Neutrophil (primary cell): ENCODE measurements at regions not wholly inside any gene's neighbourhood (a gene's known extent, or its start where the extent isn't known, plus 50 kb on each side); places are given as distances from the start of the nearest gene placed in this dataset.

Experiments
- H3K27ac ChIP-seq: fragments of 200-600 bp; sonication (generic); 2 replicates; pipeline ENCODE4 v1.5.1; 2016; ENCODE audit warnings: mild to moderate bottlenecking, moderate library complexity
- H3K27me3 ChIP-seq: fragments of 200-600 bp; sonication (generic); 2 replicates; pipeline ENCODE4 v1.6.0; 2016; ENCODE audit warnings: mild to moderate bottlenecking
- H3K36me3 ChIP-seq: fragments of 200-600 bp; sonication (generic); 2 replicates; pipeline ENCODE4 v1.5.1; 2017
- H3K4me1 ChIP-seq, 2 experiments: fragments of 200-600 bp in 1 of 2; sonication (generic) in 1 of 2; 1 replicate in 1 of 2; 2 replicates in 1 of 2; pipeline versions ENCODE4 v1.5.1 to v1.6.1; 2013 to 2016; ENCODE audit warnings: low read depth in 1 of 2, low read length in 1 of 2, mild to moderate bottlenecking in 1 of 2, moderate library complexity in 1 of 2; ENCODE audit not compliant: control insufficient read depth in 1 of 2, insufficient read depth in 1 of 2
- H3K4me3 ChIP-seq, 2 experiments: fragments of 200-600 bp in 1 of 2; sonication (generic) in 1 of 2; 1 replicate in 1 of 2; 2 replicates in 1 of 2; pipeline ENCODE4 v1.5.1; 2013 to 2016; ENCODE audit warnings: low read depth in 1 of 2, low read length in 1 of 2, mild to moderate bottlenecking in 1 of 2, moderate library complexity in 1 of 2
- H3K9me3 ChIP-seq: fragments of 200-600 bp; sonication (generic); 2 replicates; pipeline ENCODE4 v1.5.1; 2016
- TF ChIP-seq, protein P1 (sequence below): fragments of 200-600 bp; sonication (generic); IDR thresholded peaks from 2 replicates; pipeline ENCODE4 v1.5.1; 2016; ENCODE audit warnings: antibody characterized with exemption

- no peaks in the 10 kb centered on the region for H3K4me1 ChIP-seq
- H3K27me3 ChIP-seq: peaks cover 39% of the 10 kb centered on the region
- H3K4me3 ChIP-seq: no peak overlapping the region
- no peaks in the 10 kb centered on the region for H3K36me3 ChIP-seq
- TF ChIP-seq, protein P1, sequence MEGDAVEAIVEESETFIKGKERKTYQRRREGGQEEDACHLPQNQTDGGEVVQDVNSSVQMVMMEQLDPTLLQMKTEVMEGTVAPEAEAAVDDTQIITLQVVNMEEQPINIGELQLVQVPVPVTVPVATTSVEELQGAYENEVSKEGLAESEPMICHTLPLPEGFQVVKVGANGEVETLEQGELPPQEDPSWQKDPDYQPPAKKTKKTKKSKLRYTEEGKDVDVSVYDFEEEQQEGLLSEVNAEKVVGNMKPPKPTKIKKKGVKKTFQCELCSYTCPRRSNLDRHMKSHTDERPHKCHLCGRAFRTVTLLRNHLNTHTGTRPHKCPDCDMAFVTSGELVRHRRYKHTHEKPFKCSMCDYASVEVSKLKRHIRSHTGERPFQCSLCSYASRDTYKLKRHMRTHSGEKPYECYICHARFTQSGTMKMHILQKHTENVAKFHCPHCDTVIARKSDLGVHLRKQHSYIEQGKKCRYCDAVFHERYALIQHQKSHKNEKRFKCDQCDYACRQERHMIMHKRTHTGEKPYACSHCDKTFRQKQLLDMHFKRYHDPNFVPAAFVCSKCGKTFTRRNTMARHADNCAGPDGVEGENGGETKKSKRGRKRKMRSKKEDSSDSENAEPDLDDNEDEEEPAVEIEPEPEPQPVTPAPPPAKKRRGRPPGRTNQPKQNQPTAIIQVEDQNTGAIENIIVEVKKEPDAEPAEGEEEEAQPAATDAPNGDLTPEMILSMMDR: no peak
- H3K27ac ChIP-seq: no peak overlapping the region
- H3K9me3 ChIP-seq: no peaks in the 10 kb centered on the region
Measured at GRCh38 chr2:204170411-204170810, 233.8 kb downstream of the ICOS start.

GRCh38 chr2:204171432-204172144 lies 235.0 kb downstream of the ICOS start:
- TF ChIP-seq, protein P1: no peak
- Histone ChIP-seq H3K4me1 (no peaks in the 10 kb centered on the region), H3K36me3 (no peaks in the 10 kb centered on the region), H3K4me3 (no peak overlapping the region), H3K27ac (no peak overlapping the region), H3K9me3 (no peaks in the 10 kb centered on the region), H3K27me3 (peaks cover 39% of the 10 kb centered on the region)

- Histone ChIP-seq H3K36me3 (no peaks in the 10 kb centered on the region), H3K27ac (no peak overlapping the region), H3K9me3 (no peaks in the 10 kb centered on the region), H3K27me3 (peaks cover 39% of the 10 kb centered on the region), H3K4me3 (no peak overlapping the region), H3K4me1 (no peaks in the 10 kb centered on the region)
- TF ChIP-seq, protein P1: no peak
Measured at GRCh38 chr2:204172145-204172600, 235.6 kb downstream of the ICOS start.

DNA sequence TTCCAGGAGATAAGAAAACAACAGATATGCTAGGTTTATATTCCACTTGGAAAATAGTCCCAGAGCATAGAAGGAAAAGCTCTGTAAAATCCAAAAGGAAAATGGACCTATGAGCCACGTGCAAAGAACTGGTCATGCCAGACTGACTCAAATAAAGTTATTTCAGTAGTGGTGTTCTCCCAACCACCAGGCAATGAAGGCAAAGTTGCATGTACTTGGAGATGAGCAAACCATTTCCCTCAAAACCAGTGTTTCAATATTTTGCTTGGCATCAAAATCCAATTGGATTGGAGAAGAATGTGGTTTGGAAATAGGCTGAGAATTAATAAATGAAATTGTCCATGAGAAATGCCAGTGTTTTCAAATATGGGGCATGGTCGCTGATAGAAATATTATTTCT lies 237.5 kb downstream of the ICOS start:
- H3K9me3 ChIP-seq: no peaks in the 10 kb centered on the region
- no peak overlapping the region for H3K4me3 ChIP-seq
- H3K27me3 ChIP-seq: peaks cover 39% of the 10 kb centered on the region
- H3K27ac ChIP-seq: no peak overlapping the region
- H3K36me3 ChIP-seq: no peaks in the 10 kb centered on the region
- no peaks in the 10 kb centered on the region for H3K4me1 ChIP-seq
- TF ChIP-seq, protein P1: no peak

GRCh38 chr2:204175552-204176271 lies 239.1 kb downstream of the ICOS start:
- peaks cover 41% of the 10 kb centered on the region for H3K27me3 ChIP-seq
- no peaks in the 10 kb centered on the region for H3K4me1 ChIP-seq
- no peak overlapping the region for H3K27ac ChIP-seq
- H3K4me3 ChIP-seq: no peak overlapping the region
- TF ChIP-seq, protein P1: no peak
- H3K9me3 ChIP-seq: no peaks in the 10 kb centered on the region
- no peaks in the 10 kb centered on the region for H3K36me3 ChIP-seq
